Activated CD4-positive, alpha-beta T cell treated with anti-CD3 and anti-CD28 coated beads, Interleukin-2, amount 50 U/mL, for 48 hours (primary cell): ENCODE measurements at regions not wholly inside any gene's neighbourhood (a gene's known extent, or its start where the extent isn't known, plus 50 kb on each side); places are given as distances from the start of the nearest gene placed in this dataset.

Experiments used
- DNase-seq, 2 experiments: peaks; one replicate each; pipeline ENCODE4 v3.0.0-alpha.2; 2020

- DNase-seq = no peak
These were observed 358.8 kb downstream of the ELAVL2 start for GRCh38 chr9:23467276-23467675.

GRCh38 chr9:23477908-23478307 lies 348.1 kb downstream of the ELAVL2 start:
- no peak for DNase-seq

- no peak for DNase-seq
These were observed 342.5 kb downstream of the ELAVL2 start for GRCh38 chr9:23483566-23483965.

- no peak for DNase-seq
These were observed 333.7 kb downstream of the ELAVL2 start for GRCh38 chr9:23492126-23493002.

DNA sequence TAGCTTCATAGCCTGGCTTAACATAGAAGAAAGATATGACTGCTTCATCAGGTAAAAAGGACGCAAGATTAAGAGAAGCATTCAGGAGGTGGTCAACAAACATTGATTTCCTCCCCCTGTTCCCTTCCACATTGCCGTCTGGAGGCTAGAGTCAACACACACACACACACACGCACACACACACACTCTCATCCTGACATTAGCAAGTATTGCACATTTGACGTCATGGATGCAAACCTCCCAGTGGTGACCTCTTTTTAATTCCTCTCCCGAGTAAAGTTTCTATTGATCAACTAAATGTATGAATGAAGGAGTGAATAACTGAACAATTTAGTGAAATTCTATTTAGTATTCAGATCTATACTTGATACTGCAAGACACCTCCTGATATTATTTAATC lies 332.8 kb downstream of the ELAVL2 start:
- no peak for DNase-seq

DNA sequence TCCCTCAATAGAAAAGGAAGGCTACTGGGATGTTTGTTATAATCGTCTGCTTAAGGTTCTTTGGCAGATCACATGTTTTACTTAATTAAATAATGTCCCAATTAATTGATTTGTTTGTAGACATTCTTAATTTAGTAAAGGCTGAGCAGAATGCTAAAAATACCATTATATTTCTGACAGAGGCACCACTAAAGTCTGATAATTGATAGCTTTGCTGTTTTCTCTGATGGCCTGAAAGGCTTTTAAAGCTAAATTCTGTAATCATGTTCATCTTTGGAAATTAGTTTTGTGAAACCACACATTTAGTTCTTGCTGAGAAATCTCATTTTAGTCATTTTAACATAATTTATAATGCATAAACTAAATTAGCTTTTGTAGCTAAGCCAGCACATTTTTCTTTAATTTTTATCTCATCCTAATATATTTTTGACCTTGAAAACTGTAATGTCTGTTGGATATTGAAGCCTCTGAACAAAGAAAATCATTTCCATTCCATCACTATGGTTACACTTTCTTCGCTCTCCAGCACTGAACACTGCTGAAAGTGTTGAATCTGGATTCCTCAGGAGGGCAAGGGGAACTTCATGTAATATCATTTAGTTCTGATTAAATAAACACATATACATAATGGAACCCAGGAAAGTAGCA lies 329.4 kb downstream of the ELAVL2 start:
- DNase-seq = no peak

- no peak for DNase-seq
These were observed 328.9 kb downstream of the ELAVL2 start for GRCh38 chr9:23497137-23497504.

GRCh38 chr9:23502004-23502403 lies 324.0 kb downstream of the ELAVL2 start:
- DNase-seq = no peak

- no peak for DNase-seq
These were observed 303.1 kb downstream of the ELAVL2 start for GRCh38 chr9:23522952-23523351.

- no peak for DNase-seq
These were observed 301.4 kb downstream of the ELAVL2 start for GRCh38 chr9:23524607-23525155.

- DNase-seq = no peak
These were observed 299.2 kb downstream of the ELAVL2 start for GRCh38 chr9:23526806-23527205.

GRCh38 chr9:23532282-23532681 lies 293.8 kb downstream of the ELAVL2 start:
- DNase-seq = no peak

DNA sequence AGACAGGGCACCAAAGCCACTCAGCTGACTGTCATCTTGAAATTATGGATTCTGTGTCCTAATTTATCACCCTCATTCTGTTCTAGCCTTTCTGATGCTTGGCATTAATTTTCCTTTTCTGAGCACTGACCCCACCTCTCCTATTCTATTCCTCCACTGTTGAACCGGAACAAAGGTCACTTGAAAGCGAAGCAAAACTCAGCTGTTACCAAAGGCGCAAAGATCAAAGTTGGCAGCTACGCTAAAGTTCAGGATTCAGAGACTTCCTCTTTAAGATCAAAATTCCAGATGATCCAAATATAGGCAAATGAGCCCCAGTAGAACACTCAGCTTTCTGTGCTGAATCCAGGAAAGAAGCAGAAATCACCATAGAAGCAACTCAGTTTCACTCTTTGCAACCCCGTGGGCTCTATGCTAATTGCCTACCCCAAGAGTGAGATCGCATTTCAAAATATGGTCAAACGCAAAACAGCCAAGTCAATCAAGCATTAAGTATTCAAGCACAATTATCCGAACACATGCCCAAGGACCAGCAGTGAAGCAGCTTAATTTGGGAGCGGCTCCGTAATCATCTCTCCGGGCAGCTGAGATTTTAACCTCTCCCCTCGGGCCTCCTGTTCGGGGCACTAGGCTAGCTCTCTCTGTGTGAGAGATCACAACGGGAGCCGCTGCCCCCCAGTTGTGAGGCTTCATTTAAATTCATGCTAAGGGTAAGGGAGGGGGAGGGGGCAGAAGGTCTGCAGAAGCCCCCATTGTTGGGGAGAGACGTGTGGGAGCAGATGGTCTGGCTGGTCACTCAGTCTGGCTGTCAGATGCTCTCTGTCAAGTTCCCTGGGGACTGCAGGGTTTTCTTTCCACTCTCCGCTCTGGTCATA lies 288.6 kb downstream of the ELAVL2 start:
- DNase-seq = no peak

GRCh38 chr9:23538067-23538402 lies 288.0 kb downstream of the ELAVL2 start:
- DNase-seq = no peak

DNA sequence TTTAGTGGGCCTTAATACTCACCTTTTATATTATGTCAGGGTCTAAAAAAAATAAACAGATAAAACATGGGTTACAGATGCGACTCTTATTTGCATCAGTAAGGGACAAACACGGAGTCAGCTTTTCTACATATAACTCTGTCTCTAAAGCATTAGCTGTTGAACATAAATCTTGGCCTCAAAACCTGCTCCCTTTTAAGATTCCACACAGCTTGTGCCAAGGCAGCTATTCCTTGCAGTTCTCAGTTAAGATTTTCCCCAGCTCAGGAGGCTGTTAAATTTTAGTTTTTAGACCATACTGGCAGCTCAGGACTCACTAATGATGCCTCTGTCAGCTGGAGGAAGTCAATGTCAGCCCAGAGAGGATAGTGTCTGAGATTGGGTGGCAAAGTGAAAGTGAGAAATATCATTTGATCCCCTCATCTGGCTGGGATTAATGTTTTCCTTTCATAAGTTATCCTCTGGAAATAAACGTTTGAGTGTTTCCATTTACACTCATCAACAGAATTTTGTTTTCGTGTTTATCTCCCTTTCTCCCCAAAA lies 287.5 kb downstream of the ELAVL2 start:
- DNase-seq = no peak

DNA sequence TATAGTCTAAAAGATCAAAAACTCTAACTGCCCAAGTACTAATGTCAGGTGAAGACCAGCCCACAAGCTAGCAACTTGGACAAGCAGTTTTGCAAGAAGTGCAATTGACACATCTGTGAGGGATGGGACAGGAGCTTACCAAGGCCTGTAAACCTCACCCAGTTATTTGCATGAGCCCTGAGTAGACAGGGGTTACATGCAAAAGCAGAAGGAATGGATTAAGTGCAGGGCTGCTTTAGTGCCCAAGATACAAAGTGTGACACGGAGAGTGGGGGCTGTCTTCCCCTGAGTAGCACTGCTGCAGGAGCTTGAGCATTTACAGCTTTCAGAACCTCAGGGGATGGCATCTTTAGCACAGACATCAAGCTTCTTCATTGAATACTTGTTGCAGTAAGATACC lies 286.7 kb downstream of the ELAVL2 start:
- no peak for DNase-seq

DNA sequence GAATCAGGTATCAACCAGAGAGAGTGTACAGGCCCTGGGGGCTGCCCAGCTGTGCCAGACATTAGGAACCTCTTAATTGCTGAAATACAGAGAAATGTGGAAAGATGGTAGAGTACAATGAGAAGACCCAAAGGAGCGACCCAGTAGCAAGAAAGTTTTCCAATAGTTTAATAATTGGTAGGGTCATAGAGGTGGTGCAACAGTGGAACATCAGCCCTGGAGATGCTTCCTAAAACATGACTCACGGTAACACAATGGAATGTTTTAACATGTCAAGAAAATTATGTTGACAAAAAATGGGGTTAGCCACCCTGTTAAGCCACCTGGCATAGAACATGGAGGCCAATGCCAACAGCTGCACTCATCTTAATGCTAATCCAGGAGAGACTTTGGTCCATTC lies 284.1 kb downstream of the ELAVL2 start:
- no peak for DNase-seq

GRCh38 chr9:23542438-23542837 lies 283.6 kb downstream of the ELAVL2 start:
- no peak for DNase-seq

GRCh38 chr9:23542927-23543326 lies 283.1 kb downstream of the ELAVL2 start:
- no peak for DNase-seq

GRCh38 chr9:23543419-23543818 lies 282.6 kb downstream of the ELAVL2 start:
- no peak for DNase-seq

- no peak for DNase-seq
These were observed 280.3 kb downstream of the ELAVL2 start for GRCh38 chr9:23545728-23546127.

DNA sequence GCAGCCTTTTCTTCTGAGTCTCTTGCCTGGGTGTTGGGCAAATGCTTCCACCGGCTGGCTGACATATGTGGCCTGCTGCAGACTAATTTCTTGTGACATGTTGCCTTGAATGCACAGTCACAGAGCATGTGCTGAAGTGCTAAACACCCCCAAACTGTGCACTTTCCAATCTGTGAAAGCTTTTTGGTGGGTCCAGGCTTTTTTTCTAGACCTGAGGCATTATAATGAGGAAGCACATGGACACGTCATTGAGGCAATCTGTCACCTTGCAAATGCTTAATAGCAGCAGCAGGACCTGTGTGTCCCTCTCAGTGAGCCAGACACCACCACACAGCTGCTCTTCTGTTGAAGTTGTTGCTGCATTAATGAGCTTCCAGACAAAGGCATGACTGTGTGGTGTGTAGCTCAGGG lies 274.7 kb downstream of the ELAVL2 start:
- no peak for DNase-seq
